H1 (cell line): ENCODE measurements at regions not wholly inside any gene's neighbourhood (a gene's known extent, or its start where the extent isn't known, plus 50 kb on each side); places are given as distances from the start of the nearest gene placed in this dataset.

ENCODE experiments used
- MAFK ChIP-seq: IDR thresholded peaks from 2 replicates; pipeline ENCODE4 v1.6.1; 2012; ENCODE audit warnings: low read depth, mild to moderate bottlenecking, improper control_type of control experiment, low read length
- ZNF274 ChIP-seq: IDR thresholded peaks from 2 replicates; pipeline ENCODE4 v1.7.0; 2012; ENCODE audit warnings: low read length, borderline replicate concordance; ENCODE audit errors: extremely low read depth

DNA sequence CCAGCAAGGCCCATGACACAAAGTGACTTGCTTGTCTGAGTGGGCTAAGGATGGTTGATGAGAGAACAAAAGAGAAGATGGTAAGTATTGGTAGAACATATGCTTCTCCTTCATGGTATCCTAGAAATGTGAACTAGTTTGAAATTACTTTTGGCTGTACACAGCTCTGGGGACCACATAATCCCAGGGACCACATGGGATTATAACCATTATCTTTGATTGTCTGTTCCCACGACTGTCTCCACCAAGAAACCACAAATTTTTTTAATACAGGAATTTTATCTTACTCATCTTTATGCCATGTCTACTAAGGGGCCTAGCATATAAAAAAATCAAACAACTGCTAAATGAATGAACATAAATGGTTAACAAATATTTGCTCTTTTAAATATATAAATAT, 155.3 kb upstream of the PRICKLE2 start (continued):
- TF ChIP-seq ZNF274 (no peak), MAFK (no peak)
